ENCODE measurements at regions not wholly inside any gene's neighbourhood (a gene's known extent, or its start where the extent isn't known, plus 50 kb on each side); places are given as distances from the start of the nearest gene placed in this dataset.
"Not testable (repeated sequence)": the region's sequence is repeated elsewhere in the genome, so short reads cannot be mapped to it uniquely, and the experiment has no call there.

DNA sequence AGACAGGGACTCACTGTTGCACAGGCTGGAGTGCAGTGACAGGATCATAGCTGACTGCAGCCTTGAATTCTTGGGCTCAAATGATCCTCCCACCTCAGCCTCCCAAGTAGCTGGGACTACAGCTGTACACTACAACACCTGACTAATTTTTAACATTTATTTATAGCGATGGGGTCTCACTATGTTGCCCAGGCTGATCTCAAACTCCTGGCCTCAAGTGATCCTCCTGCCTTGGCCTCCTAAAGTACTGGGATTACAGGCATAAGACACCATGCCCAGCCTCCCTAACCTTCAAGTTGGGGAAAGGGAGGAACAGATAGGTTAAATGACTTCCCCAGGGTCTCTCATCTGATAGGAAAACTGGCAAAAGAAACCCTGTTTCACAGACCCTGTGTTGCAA is 919.5 kb downstream of the TYW1 start:
- not testable (repeated sequence) for DNase-seq (ENCODE audit: low read depth)

GRCh38 chr7:67916571-67917436 is 920.2 kb downstream of the TYW1 start:
- no peak for DNase-seq (ENCODE audit: low read depth)

DNA sequence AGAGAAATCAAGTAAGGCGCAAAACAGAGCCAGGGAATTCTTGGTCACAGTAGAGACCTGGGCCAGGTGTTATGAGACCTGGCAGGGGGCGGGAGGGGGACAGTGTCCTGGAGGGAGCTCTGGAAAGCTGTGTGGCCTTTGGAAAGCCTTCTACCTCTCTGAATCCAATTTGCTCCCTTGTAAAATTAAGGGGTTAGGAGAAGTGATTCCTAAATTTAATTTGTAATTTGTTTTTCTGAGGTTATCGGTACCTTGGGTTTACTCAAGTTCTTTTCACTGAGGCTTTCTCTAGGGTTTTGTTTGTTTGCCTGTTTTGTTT is 920.8 kb downstream of the TYW1 start:
- DNase-seq (ENCODE audit: low read depth), result no peak

DNA sequence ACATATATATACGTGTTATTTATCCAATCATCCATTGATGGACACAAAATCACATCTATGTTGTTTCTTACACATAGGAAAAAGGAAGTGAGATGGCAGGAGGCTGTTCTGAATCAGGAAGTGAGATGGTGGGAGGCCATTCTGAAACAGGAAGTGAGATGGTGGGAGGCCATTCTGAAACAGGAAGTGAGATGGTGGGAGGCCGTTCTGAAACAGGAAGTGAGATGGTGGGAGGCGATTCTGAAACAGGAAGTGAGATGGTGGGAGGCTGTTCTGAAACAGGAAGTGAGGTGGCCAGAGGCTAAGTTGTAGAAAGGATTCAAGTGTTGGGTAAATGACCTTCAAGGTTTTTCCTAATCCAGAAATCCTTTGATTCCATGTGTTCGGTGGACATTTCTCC is 921.5 kb downstream of the TYW1 start:
- no peak for DNase-seq (ENCODE audit: low read depth)

DNA sequence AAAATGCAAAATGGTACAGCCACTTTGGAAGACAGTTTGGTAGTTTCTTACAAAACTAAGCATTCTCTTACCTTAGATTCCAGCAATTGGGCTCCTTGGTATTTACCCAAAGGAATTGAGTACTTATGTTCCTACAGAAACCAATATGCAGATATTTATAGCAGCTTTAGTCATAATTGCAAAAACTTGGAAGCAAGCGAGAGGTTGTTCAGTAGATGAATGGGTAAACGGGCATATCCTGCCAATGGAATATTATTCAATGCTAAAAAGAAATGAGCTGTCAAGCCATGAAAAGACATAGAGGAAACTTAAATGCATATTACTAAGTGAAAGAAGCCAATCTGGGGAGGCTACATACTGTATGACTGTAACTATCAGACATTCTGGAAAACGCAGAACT is 926.7 kb downstream of the TYW1 start:
- DNase-seq (ENCODE audit: low read depth), result no peak

- DNase-seq (ENCODE audit: low read depth), result no peak
Measured at GRCh38 chr7:67928141-67928540, 931.5 kb downstream of the TYW1 start.

GRCh38 chr7:67936447-67936846 is 939.8 kb downstream of the TYW1 start:
- DNase-seq (ENCODE audit: low read depth), result not testable (repeated sequence)

GRCh38 chr7:67940400-67940799 is 943.8 kb downstream of the TYW1 start:
- DNase-seq (ENCODE audit: low read depth), result no peak

DNA sequence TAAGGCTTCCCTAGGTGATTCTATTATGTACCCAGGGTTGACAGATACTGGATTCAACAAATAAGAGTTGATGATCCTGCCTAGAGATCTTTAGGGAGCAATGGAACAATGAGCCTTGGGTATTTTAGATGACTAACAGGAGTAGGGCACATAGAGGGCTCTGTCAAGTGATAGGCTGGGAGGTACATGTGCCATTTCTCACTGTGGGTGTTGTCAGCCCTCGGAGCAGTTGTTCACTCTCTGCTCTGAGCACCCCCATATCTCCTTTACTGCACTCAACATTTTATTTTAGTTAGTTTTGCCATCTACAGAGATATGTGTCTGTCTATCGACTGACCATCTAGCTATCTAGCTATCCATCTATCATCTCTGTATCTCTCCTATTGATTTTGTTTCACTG is 950.6 kb downstream of the TYW1 start:
- DNase-seq (ENCODE audit: low read depth), result no peak

- no peak for DNase-seq (ENCODE audit: low read depth)
Measured at GRCh38 chr7:67947646-67948045, 951.0 kb downstream of the TYW1 start.

DNA sequence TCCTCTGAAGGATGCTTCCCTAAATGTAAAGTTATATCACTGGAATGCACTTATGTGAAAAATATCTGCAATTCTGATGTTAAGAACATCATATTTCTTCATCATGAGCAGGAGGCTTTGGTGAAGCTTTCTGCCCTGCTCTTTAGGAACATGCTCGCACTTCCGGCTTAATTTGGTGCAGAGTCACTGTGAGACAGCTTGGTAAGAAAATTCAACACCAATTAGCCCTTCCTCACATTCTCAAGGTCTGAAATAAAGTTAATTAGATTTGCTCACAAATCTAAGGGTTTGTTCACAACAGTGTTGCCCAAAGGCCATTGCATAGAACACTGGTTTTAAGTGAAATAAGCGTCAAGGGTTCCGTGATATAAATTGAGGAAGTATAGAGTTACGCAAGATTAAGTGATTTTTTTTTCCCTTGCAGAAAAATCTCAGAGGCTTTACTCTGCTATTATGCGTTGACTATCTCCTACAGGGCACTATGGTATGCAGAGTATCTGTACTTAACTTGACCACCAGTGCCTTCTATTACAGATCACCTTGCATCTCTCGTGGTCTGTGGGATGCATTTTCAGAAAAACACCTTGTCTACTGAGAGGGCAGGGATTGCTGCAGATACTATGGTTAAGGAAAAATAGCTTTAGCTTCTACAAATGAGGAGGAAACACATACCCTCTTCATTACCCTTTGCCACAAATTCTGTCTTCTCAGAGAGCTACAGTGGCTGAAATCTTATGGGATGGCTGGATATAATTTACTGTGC is 953.9 kb downstream of the TYW1 start:
- no peak for DNase-seq (ENCODE audit: low read depth)

DNA sequence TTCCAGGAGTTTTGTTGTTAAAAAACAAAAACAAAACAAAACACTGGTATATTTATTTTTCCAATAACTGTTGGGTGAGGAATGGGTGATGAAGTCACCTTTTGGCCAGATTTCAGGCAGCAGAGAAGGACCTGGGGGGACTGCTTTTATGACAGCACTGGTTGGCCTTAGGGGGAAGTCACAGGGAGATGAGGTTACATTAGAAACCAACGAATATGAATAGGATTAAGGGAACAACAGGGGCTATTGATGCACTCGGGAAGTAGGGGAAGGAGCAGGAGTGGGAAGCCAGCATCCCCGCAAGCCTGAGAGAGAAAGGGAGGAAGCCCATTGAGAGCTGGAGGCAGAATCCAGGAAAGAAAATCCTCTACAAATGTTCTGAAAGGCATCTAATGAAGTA is 958.4 kb downstream of the TYW1 start:
- DNase-seq (ENCODE audit: low read depth), result no peak

GRCh38 chr7:67962863-67963262 is 966.2 kb downstream of the TYW1 start:
- no peak for DNase-seq (ENCODE audit: low read depth)

DNA sequence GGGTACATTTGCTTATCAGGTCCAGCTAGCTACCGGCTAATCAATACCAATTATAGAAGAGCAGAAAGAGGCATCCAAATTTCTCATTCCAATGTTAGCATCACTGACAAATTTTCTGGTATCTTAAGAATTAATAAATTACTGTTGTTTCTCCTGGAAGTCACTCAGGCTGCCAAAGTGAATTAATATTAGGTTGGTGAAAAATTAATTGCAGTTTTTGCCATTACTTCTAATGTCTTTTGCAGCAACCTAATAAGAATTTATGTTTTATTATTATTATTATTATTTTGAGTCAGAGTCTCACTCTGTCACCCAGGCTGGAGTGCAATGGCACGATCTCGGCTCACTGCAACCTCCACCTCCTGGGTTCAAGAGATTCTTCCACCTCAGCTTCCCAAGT is 979.9 kb downstream of the TYW1 start:
- DNase-seq (ENCODE audit: low read depth), result no peak

GRCh38 chr7:67983486-67983885 is 986.9 kb downstream of the TYW1 start:
- DNase-seq (ENCODE audit: low read depth), result no peak

- DNase-seq (ENCODE audit: low read depth), result no peak
Measured at GRCh38 chr7:67984326-67984725, 987.7 kb downstream of the TYW1 start.

DNA sequence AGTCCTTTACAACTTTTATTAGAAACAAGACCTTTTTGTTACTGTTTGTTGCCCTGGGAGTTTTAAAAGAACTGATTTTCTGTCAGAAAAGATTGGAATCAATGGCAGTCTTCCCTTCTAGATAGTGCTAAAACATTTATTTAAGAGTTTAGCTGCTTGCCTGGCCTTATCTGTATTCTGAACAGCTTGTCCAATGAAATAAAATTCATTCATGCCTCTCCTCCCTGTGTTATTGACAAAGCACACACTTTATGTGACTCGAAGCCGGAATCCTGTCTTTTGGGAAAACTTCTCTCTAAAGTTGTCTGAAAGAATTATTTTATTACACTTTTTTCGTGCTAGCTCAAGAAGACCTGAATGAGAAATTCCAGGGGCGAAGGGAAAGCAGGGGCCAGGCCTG is 992.5 kb downstream of the TYW1 start:
- DNase-seq (ENCODE audit: low read depth), result no peak

GRCh38 chr7:67990003-67990402 is 993.4 kb downstream of the TYW1 start:
- no peak for DNase-seq (ENCODE audit: low read depth)

DNA sequence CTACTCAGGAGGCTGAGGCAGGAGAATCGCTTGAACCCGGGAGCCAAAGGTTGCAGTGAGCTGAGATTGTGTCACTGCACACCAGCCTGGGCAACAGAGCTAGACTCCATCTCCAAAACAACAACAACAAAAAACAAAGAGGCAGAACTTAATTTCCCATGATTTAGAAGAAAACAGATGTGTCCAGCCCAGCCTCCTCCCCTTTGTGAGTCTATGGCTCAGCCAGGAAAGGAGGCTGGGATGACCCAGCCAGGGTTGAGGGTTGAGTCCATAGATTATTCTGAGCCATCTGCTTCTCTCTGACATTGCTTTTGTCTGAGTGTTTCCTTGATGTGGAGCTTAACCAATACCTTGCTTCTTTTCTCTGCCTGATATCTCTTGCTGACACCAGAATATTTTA is 994.1 kb downstream of the TYW1 start:
- no peak for DNase-seq (ENCODE audit: low read depth)

GRCh38 chr7:67992287-67992686 is 995.7 kb downstream of the TYW1 start:
- DNase-seq (ENCODE audit: low read depth), result no peak

DNA sequence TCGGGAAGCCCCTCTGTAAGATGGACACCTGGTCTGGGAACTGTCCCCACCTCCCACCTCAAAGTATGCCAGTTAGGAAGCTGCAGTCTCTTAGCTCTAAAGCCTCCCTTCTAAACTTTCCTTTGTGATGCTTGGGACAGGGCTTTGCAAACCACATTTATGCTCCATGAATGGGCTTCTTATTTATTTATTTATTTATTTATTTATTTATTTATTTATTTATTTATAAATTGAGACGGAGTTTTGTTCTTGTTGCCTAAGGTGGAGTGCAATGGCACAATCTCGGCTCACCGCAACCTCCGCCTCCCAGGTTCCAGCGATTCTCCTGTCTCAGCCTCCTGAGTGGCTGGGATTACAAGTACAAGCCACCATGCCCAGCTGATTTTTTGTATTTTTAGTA is 1009.4 kb downstream of the TYW1 start:
- no peak for DNase-seq (ENCODE audit: low read depth)

GRCh38 chr7:68006619-68007018 is 1010.0 kb downstream of the TYW1 start:
- no peak for DNase-seq (ENCODE audit: low read depth)

DNA sequence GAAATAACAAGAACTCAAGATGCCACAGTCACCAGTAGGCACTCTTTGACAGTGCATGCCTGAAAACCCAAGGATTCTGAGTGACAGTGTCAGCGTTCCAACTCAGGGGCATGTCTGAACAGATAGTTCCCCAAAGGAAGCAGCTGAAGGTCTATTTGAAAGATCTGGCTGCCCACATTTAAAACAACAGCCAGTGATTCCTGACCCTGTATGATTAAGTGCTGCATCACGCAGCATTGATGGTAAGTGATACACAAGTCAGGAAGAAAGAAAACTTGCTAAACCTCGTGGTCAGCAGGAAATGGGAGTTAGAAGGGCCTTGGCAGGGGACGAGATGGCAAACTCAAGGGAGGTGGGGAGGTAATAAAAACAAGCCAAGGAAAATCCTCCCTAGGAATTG is 1013.1 kb downstream of the TYW1 start:
- DNase-seq (ENCODE audit: low read depth), result no peak

Data from EH (cell line).